SJSA1 (cell line): ENCODE measurements at regions not wholly inside any gene's neighbourhood (a gene's known extent, or its start where the extent isn't known, plus 50 kb on each side); places are given as distances from the start of the nearest gene placed in this dataset.

ENCODE experiments used
- DNase-seq, 2 experiments: peaks; one replicate each; pipeline ENCODE4 v3.0.0-alpha.2; 2015 to 2020; ENCODE audit warnings: low spot score in 2 of 2, low read depth in 1 of 2
- H3K27ac ChIP-seq: fragments of 250-450 bp; sonication (Bioruptor Pico); 2 replicates; pipeline ENCODE4 v1.5.1; 2020; ENCODE audit warnings: mild to moderate bottlenecking, moderate library complexity
- H3K27me3 ChIP-seq: fragments of 250-450 bp; sonication (Bioruptor Pico); replicated peaks from 2 replicates; pipeline ENCODE4 v1.5.1; 2020; ENCODE audit warnings: mild to moderate bottlenecking, moderate library complexity
- H3K36me3 ChIP-seq: fragments of 250-450 bp; sonication (Bioruptor Pico); 2 replicates; pipeline ENCODE4 v1.5.1; 2020; ENCODE audit warnings: mild to moderate bottlenecking
- H3K4me1 ChIP-seq: fragments of 250-450 bp; sonication (Bioruptor Pico); replicated peaks from 2 replicates; pipeline ENCODE4 v1.6.1; 2021; ENCODE audit warnings: mild to moderate bottlenecking
- H3K4me3 ChIP-seq: fragments of 250-450 bp; sonication (Bioruptor Pico); 2 replicates; pipeline ENCODE4 v1.5.1; 2020; ENCODE audit warnings: mild to moderate bottlenecking
- H3K9me3 ChIP-seq: fragments of 250-450 bp; sonication (Bioruptor Pico); replicated peaks from 2 replicates; pipeline ENCODE4 v1.5.1; 2020; ENCODE audit warnings: mild to moderate bottlenecking

GRCh38 chr9:38305582-38305981 is 86.9 kb upstream of the ALDH1B1 start:
- Histone ChIP-seq H3K4me3 (no peak overlapping the region), H3K27ac (no peak overlapping the region)
- no peak for DNase-seq

GRCh38 chr9:38301376-38302106 is 91.0 kb upstream of the ALDH1B1 start:
- H3K4me1 ChIP-seq: no peaks in the 10 kb centered on the region
- no peak overlapping the region for H3K27ac ChIP-seq
- no peaks in the 10 kb centered on the region for H3K27me3 ChIP-seq
- DNase-seq: no peak
- no peak overlapping the region for H3K4me3 ChIP-seq
- H3K9me3 ChIP-seq: no peaks in the 10 kb centered on the region
- no peaks in the 10 kb centered on the region for H3K36me3 ChIP-seq

More at GRCh38 chr9:38305582-38305981, 86.9 kb upstream of the ALDH1B1 start:
- H3K27me3 ChIP-seq: no peaks in the 10 kb centered on the region
- H3K36me3 ChIP-seq: no peaks in the 10 kb centered on the region
- H3K9me3 ChIP-seq: no peaks in the 10 kb centered on the region
- H3K4me1 ChIP-seq: peaks cover 5% of the 10 kb centered on the region

GRCh38 chr9:38299856-38300255 is 92.6 kb upstream of the ALDH1B1 start:
- no peaks in the 10 kb centered on the region for H3K4me1 ChIP-seq
- no peaks in the 10 kb centered on the region for H3K9me3 ChIP-seq
- no peak for DNase-seq
- H3K36me3 ChIP-seq: no peaks in the 10 kb centered on the region
- H3K4me3 ChIP-seq: no peak overlapping the region
- H3K27me3 ChIP-seq: no peaks in the 10 kb centered on the region
- H3K27ac ChIP-seq: no peak overlapping the region

- no peaks in the 10 kb centered on the region for H3K36me3 ChIP-seq
- no peak for DNase-seq
- H3K4me1 ChIP-seq: no peaks in the 10 kb centered on the region
- H3K4me3 ChIP-seq: no peak overlapping the region
- H3K27me3 ChIP-seq: no peaks in the 10 kb centered on the region
- no peak overlapping the region for H3K27ac ChIP-seq
- no peaks in the 10 kb centered on the region for H3K9me3 ChIP-seq
Observed at GRCh38 chr9:38298904-38299303, 93.6 kb upstream of the ALDH1B1 start.

- no peak for DNase-seq
Observed at GRCh38 chr9:38298503-38298902, 94.0 kb upstream of the ALDH1B1 start.

GRCh38 chr9:38296807-38297206 is 95.7 kb upstream of the ALDH1B1 start:
- no peak for DNase-seq
- no peak overlapping the region for H3K4me3 ChIP-seq
- H3K9me3 ChIP-seq: no peaks in the 10 kb centered on the region
- no peaks in the 10 kb centered on the region for H3K27me3 ChIP-seq
- no peak overlapping the region for H3K27ac ChIP-seq
- H3K4me1 ChIP-seq: no peaks in the 10 kb centered on the region
- H3K36me3 ChIP-seq: no peaks in the 10 kb centered on the region

More at GRCh38 chr9:38298503-38298902, 94.0 kb upstream of the ALDH1B1 start:
- no peak overlapping the region for H3K4me3 ChIP-seq
- no peak overlapping the region for H3K27ac ChIP-seq
- H3K9me3 ChIP-seq: no peaks in the 10 kb centered on the region
- H3K27me3 ChIP-seq: no peaks in the 10 kb centered on the region
- no peaks in the 10 kb centered on the region for H3K4me1 ChIP-seq
- H3K36me3 ChIP-seq: no peaks in the 10 kb centered on the region

GRCh38 chr9:38295764-38296163 is 96.7 kb upstream of the ALDH1B1 start:
- no peak for DNase-seq
- no peak overlapping the region for H3K4me3 ChIP-seq
- H3K9me3 ChIP-seq: no peaks in the 10 kb centered on the region
- H3K36me3 ChIP-seq: no peaks in the 10 kb centered on the region
- no peaks in the 10 kb centered on the region for H3K4me1 ChIP-seq
- H3K27me3 ChIP-seq: no peaks in the 10 kb centered on the region
- no peak overlapping the region for H3K27ac ChIP-seq

- no peak overlapping the region for H3K27ac ChIP-seq
- H3K9me3 ChIP-seq: no peaks in the 10 kb centered on the region
- no peaks in the 10 kb centered on the region for H3K27me3 ChIP-seq
- H3K36me3 ChIP-seq: no peaks in the 10 kb centered on the region
- no peaks in the 10 kb centered on the region for H3K4me1 ChIP-seq
- no peak overlapping the region for H3K4me3 ChIP-seq
- DNase-seq: no peak
Observed at GRCh38 chr9:38294220-38294960, 98.1 kb upstream of the ALDH1B1 start.

- no peak for DNase-seq
- Histone ChIP-seq H3K36me3 (no peaks in the 10 kb centered on the region), H3K4me3 (no peak overlapping the region), H3K27ac (no peak overlapping the region), H3K27me3 (no peaks in the 10 kb centered on the region), H3K4me1 (no peaks in the 10 kb centered on the region), H3K9me3 (no peaks in the 10 kb centered on the region)
Observed at GRCh38 chr9:38293022-38293421, 99.5 kb upstream of the ALDH1B1 start.

- DNase-seq: no peak
- no peaks in the 10 kb centered on the region for H3K9me3 ChIP-seq
- no peaks in the 10 kb centered on the region for H3K4me1 ChIP-seq
Observed at GRCh38 chr9:38292480-38292879, 100.0 kb upstream of the ALDH1B1 start.

GRCh38 chr9:38289866-38290245 is 102.6 kb upstream of the ALDH1B1 start:
- H3K27me3 ChIP-seq: no peaks in the 10 kb centered on the region
- H3K4me1 ChIP-seq: no peaks in the 10 kb centered on the region
- no peak for DNase-seq
- H3K9me3 ChIP-seq: no peaks in the 10 kb centered on the region
- H3K36me3 ChIP-seq: no peaks in the 10 kb centered on the region
- H3K27ac ChIP-seq: no peak overlapping the region
- H3K4me3 ChIP-seq: no peak overlapping the region

More at GRCh38 chr9:38292480-38292879, 100.0 kb upstream of the ALDH1B1 start:
- no peaks in the 10 kb centered on the region for H3K27me3 ChIP-seq
- H3K27ac ChIP-seq: no peak overlapping the region
- H3K4me3 ChIP-seq: no peak overlapping the region
- H3K36me3 ChIP-seq: no peaks in the 10 kb centered on the region

GRCh38 chr9:38289236-38289865 is 103.2 kb upstream of the ALDH1B1 start:
- H3K36me3 ChIP-seq: no peaks in the 10 kb centered on the region
- H3K4me3 ChIP-seq: no peak overlapping the region
- no peak overlapping the region for H3K27ac ChIP-seq
- H3K27me3 ChIP-seq: no peaks in the 10 kb centered on the region
- DNase-seq: no peak
- H3K9me3 ChIP-seq: no peaks in the 10 kb centered on the region
- H3K4me1 ChIP-seq: no peaks in the 10 kb centered on the region

- Histone ChIP-seq H3K9me3 (no peaks in the 10 kb centered on the region), H3K27me3 (no peaks in the 10 kb centered on the region), H3K4me1 (no peaks in the 10 kb centered on the region), H3K4me3 (no peak overlapping the region), H3K27ac (no peak overlapping the region), H3K36me3 (no peaks in the 10 kb centered on the region)
- no peak for DNase-seq
Observed at GRCh38 chr9:38288502-38288901, 104.0 kb upstream of the ALDH1B1 start.

- no peaks in the 10 kb centered on the region for H3K4me1 ChIP-seq
- H3K9me3 ChIP-seq: no peaks in the 10 kb centered on the region
- H3K36me3 ChIP-seq: no peaks in the 10 kb centered on the region
- no peaks in the 10 kb centered on the region for H3K27me3 ChIP-seq
- H3K4me3 ChIP-seq: no peak overlapping the region
- H3K27ac ChIP-seq: no peak overlapping the region
- DNase-seq: no peak
Observed at GRCh38 chr9:38287420-38287985, 105.0 kb upstream of the ALDH1B1 start.
